Activated T-cell treated with anti-CD3 and anti-CD28 coated beads, Interleukin-2, amount 50 U/mL, for 72 hours (primary cell): ENCODE measurements at regions not wholly inside any gene's neighbourhood (a gene's known extent, or its start where the extent isn't known, plus 50 kb on each side); places are given as distances from the start of the nearest gene placed in this dataset.
"Not testable (repeated sequence)": the region's sequence is repeated elsewhere in the genome, so short reads cannot be mapped to it uniquely, and the experiment has no call there.

ENCODE experiments used
- ATAC-seq, 2 donors: fragments of 150-1000 bp; cut with Tn5 transposase; replicated peaks in 1 of 2; 2 replicates each; pipeline ENCODE4 v1.10.0; 2021; ENCODE audit warnings: moderate library complexity in 2 of 2, mild to moderate bottlenecking in 1 of 2
- DNase-seq, 2 donors: peaks; one replicate each; pipeline ENCODE4 v3.0.0; 2021 to 2022; ENCODE audit warnings: mixed read lengths in 1 of 2
- H3K27ac Mint-ChIP-seq: one replicate; pipeline ENCODE4 v1.8.0; 2022; ENCODE audit warnings: mild to moderate bottlenecking, moderate library complexity, mixed read lengths
- H3K27me3 Mint-ChIP-seq: one replicate; pipeline ENCODE4 v1.8.0; 2022; ENCODE audit warnings: low read depth, mixed read lengths
- H3K36me3 Mint-ChIP-seq, 2 donors: one replicate each; pipeline ENCODE4 v1.8.0; 2022; ENCODE audit warnings: mixed read lengths in 2 of 2, mild to moderate bottlenecking in 1 of 2; ENCODE audit not compliant: insufficient read depth in 2 of 2
- H3K4me1 Mint-ChIP-seq: one replicate; pipeline ENCODE4 v1.8.0; 2022; ENCODE audit warnings: low read depth, mixed read lengths
- H3K4me3 Mint-ChIP-seq, 2 donors: one replicate each; pipeline ENCODE4 v1.8.0; 2022; ENCODE audit warnings: mild to moderate bottlenecking in 2 of 2, mixed read lengths in 2 of 2, moderate library complexity in 2 of 2
- H3K9me3 Mint-ChIP-seq, 2 donors: one replicate each; pipeline ENCODE4 v1.8.0; 2022; ENCODE audit warnings: mixed read lengths in 2 of 2

DNA sequence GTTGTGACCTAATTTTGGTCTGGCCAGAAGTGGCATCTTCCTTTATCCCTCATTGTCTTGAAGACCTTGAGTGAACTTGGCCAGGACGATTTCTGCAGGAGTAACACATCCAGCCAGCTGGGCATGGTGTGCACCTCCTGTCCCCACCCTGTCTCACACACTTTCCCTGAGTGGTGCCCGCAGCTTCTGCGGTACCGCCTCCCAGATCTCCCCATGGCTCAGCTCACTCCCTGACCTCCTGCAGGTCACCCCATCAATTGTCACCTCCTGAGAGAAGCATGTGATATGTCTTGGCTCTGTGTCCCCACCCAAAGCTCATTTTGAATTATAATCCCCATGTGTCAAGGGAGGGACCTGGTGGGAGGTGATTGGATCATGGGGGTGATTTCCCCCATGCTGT lies 50.2 kb upstream of the TP53I11 start:
- Mint-ChIP-seq H3K4me3 (no peak overlapping the region), H3K36me3 (no peaks in the 10 kb centered on the region), H3K9me3 (no peaks in the 10 kb centered on the region), H3K27ac (no peak overlapping the region), H3K27me3 (no peaks in the 10 kb centered on the region), H3K4me1 (no peaks in the 10 kb centered on the region)
- ATAC-seq: no peak
- DNase-seq: no peak

DNA sequence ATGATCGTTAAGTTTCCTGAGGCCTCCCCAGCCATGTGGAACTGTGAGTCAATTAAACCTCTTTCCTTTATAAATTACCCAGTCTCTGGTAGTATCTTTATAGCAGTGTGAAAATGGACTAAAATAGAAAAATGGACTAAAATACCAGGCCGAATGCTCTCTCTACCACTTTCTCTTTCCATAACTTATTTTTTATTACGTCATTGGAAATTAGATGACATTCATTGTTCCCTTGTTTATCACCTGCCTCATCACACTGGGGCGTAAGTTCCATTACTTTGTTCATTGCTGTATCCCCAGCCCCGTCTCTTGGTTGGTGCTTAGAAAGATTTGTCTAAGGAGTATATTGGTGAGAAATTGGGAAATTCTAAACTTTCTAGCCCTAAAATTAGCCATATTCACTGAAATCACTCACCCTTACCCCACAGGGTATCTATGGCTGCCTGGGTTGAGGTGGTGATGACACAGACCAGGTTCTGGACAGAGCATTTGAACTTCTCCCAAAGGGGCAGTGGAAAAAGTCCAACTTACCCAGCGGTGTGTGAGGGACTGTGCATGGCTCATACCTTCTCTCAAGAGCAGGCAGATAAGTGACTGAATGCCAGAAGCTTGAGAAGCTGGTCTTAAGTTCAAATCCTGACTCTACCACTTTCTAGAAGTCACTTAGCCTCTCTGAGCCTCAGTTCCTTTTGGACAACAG lies 50.9 kb upstream of the TP53I11 start:
- Mint-ChIP-seq H3K27ac (no peak overlapping the region), H3K4me3 (no peak overlapping the region), H3K4me1 (no peaks in the 10 kb centered on the region), H3K9me3 (no peaks in the 10 kb centered on the region), H3K36me3 (no peaks in the 10 kb centered on the region), H3K27me3 (no peaks in the 10 kb centered on the region)
- ATAC-seq: no peak
- DNase-seq: no peak

DNA sequence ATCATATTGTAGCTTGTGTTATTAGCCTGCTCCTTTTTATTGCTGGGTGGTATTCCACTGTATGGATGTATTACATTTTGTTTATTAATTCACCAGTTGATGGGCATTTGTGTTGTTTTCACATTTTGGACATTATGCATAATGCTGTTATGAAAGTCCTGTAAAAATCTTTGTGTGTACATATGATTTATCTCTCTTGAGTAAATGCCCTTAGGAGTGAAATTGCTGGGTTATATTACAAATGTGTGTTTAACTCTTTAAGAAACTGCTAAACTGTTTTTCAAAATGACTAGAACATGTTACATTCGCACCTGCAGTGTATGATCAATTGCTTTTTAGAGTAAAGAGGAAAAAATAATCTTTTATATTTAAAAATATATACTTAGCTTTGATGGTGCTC lies 54.4 kb upstream of the TP53I11 start:
- no peaks in the 10 kb centered on the region for H3K36me3 Mint-ChIP-seq
- ATAC-seq (no peak), DNase-seq (no peak)

DNA sequence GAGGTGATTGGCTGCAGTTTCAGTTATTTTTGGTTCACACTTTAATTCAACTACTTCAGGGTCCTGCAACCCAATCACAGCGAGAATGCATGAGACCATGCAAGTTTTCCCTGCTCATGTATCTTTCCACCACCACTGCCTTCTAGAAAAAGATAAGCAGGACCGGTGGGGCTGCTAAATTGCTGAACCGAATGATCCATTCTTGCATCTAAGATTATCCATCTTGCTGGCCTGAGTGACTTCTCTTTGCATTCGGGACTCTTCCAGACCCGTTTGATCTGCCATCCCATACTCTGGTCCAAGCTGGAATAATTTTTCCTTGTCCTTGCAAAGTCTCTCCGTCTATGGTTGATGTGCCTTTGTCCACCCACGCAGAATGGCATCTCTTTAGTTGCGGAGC lies 56.3 kb upstream of the TP53I11 start:
- ATAC-seq (no peak), DNase-seq (no peak)
- no peaks in the 10 kb centered on the region for H3K4me1 Mint-ChIP-seq
- H3K27me3 Mint-ChIP-seq: peaks cover 13% of the 10 kb centered on the region
- no peak overlapping the region for H3K27ac Mint-ChIP-seq
- H3K36me3 Mint-ChIP-seq: no peaks in the 10 kb centered on the region
- no peak overlapping the region for H3K4me3 Mint-ChIP-seq
- no peaks in the 10 kb centered on the region for H3K9me3 Mint-ChIP-seq

More for the DNA sequence above, 54.4 kb upstream of the TP53I11 start:
- Mint-ChIP-seq H3K27me3 (peaks cover 13% of the 10 kb centered on the region), H3K4me3 (no peak overlapping the region), H3K9me3 (no peaks in the 10 kb centered on the region), H3K4me1 (no peaks in the 10 kb centered on the region), H3K27ac (no peak overlapping the region)

DNA sequence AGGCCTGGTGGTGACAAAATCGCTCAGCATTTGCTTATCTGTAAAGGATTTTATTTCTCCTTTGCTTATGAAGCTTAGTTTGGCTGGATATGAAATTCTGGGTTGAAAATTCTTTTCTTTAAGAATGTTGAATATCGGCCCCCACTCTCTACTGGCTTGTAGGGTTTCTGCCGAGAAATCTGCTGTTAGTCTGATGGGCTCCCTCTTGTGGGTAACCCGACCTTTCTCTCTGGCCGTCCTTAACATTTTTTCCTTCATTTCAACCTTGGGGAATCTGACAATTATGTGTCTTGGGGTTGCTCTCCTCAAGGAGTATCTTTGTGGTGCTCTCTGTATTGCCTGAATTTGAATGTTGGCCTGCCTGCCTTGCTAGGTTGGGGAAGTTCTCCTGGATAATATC lies 65.3 kb upstream of the TP53I11 start:
- ATAC-seq, DNase-seq, H3K4me3 Mint-ChIP-seq, H3K27me3 Mint-ChIP-seq: not testable (repeated sequence)
- H3K4me1 Mint-ChIP-seq: peaks cover 15% of the 10 kb centered on the region
- peaks cover 9 to 21% of the 10 kb centered on the region in 2 donors for H3K36me3 Mint-ChIP-seq
- peaks cover 16 to 18% of the 10 kb centered on the region in 2 donors for H3K9me3 Mint-ChIP-seq
- peak overlapping the region; percentile 11 for H3K27ac Mint-ChIP-seq

DNA sequence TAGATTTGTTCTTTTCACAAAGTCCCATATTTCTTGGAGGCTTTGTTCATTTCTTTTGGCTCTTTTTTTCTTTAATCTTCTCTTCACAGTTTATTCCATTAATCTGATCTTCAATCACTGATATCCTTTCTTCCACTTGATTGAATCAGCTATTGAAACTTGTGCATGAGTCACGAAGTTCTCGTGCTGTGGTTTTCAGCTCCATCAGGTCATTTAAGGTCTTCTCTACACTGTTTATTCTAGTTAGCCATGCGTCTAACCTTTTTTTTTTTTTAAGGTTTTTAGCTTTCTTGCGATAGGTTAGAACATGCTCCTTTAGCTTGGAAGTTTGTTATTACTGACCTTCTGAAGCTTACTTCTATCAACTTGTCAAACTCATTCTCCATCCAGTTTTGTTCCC lies 65.8 kb upstream of the TP53I11 start:
- H3K9me3 Mint-ChIP-seq: peaks cover 16 to 18% of the 10 kb centered on the region in 2 donors
- ATAC-seq, DNase-seq, H3K4me3 Mint-ChIP-seq, H3K27me3 Mint-ChIP-seq: not testable (repeated sequence)
- H3K27ac Mint-ChIP-seq: peak overlapping the region; percentile 11
- H3K4me1 Mint-ChIP-seq: peaks cover 15% of the 10 kb centered on the region
- peaks cover 9 to 21% of the 10 kb centered on the region in 2 donors for H3K36me3 Mint-ChIP-seq

DNA sequence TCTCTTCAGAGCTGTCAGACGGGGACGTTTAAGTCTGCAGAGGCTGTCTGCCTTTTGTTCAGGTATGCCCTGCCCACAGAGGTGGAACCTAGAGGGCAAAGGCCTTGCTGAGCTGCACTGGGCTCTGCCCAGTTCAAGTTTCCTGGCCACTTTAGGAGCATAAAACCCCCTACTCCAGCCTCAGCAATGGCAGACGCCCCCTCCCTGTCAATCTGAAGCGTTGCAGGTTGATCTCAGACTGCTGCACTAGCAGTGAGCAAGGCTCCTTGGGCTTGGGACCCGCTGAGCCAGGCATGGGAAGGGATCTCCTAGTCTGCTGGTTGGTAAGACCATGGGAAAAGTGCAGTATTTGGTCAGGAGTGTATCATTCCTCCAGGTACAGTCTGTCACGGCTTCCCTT lies 66.6 kb upstream of the TP53I11 start:
- H3K4me3 Mint-ChIP-seq: no peak overlapping the region
- peaks cover 9 to 21% of the 10 kb centered on the region in 2 donors for H3K36me3 Mint-ChIP-seq
- H3K27ac Mint-ChIP-seq: no peak overlapping the region
- no peak for ATAC-seq
- peaks cover 8% of the 10 kb centered on the region for H3K27me3 Mint-ChIP-seq
- peaks cover 15% of the 10 kb centered on the region for H3K4me1 Mint-ChIP-seq
- no peak for DNase-seq
- peaks cover 15 to 18% of the 10 kb centered on the region in 2 donors for H3K9me3 Mint-ChIP-seq

DNA sequence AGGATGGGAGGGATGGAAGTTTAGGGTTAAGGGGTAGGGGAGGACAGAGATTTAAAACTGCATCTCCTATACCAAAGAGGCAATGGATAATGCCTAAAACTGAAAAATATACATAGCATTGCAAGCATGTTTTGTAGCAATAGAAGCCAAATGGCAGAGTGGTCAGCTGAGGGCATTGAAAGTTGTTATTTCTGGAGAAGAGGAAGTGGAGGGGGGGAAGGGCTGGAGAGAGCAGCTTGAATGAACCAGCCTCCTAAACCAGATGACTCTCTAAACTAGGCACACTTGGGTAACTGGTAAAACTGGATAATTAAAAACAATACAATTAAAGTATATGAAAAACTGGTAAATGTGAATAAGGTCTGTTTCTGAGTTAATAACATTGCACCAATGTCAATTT lies 70.3 kb upstream of the TP53I11 start:
- no peak for ATAC-seq
- Mint-ChIP-seq H3K4me1 (peaks cover 15% of the 10 kb centered on the region), H3K4me3 (no peak overlapping the region), H3K27me3 (no peaks in the 10 kb centered on the region), H3K9me3 (peaks cover 0 to 1% of the 10 kb centered on the region in 2 donors), H3K36me3 (peaks cover 2 to 5% of the 10 kb centered on the region in 2 donors), H3K27ac (no peak overlapping the region)
- no peak for DNase-seq

DNA sequence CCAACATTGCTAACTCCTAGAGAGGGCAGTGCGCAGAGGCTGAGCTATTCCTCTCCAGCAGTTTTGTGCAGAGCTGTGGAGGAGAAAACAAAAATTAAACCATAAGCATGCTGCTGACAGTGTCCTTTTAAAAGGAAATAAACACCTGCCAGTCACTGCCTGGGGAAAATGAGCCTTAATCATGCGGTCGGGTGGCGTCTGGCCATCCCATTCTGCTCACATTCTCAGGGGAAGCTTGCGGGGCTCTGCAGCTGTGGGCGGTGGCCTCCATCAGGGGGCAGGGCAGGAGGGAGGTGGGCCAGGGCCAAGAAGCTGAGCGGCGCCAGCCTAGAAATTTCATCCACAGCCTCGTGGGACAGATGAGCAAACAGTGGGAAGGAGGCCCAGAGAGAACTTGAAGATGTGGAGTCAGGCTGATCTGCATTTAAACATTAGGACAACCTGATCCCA lies 71.0 kb upstream of the TP53I11 start:
- Mint-ChIP-seq H3K9me3 (no peaks in the 10 kb centered on the region), H3K27ac (no peak overlapping the region), H3K36me3 (no peaks in the 10 kb centered on the region), H3K27me3 (no peaks in the 10 kb centered on the region), H3K4me3 (no peak overlapping the region), H3K4me1 (peaks cover 9% of the 10 kb centered on the region)
- no peak for ATAC-seq
- DNase-seq: no peak

DNA sequence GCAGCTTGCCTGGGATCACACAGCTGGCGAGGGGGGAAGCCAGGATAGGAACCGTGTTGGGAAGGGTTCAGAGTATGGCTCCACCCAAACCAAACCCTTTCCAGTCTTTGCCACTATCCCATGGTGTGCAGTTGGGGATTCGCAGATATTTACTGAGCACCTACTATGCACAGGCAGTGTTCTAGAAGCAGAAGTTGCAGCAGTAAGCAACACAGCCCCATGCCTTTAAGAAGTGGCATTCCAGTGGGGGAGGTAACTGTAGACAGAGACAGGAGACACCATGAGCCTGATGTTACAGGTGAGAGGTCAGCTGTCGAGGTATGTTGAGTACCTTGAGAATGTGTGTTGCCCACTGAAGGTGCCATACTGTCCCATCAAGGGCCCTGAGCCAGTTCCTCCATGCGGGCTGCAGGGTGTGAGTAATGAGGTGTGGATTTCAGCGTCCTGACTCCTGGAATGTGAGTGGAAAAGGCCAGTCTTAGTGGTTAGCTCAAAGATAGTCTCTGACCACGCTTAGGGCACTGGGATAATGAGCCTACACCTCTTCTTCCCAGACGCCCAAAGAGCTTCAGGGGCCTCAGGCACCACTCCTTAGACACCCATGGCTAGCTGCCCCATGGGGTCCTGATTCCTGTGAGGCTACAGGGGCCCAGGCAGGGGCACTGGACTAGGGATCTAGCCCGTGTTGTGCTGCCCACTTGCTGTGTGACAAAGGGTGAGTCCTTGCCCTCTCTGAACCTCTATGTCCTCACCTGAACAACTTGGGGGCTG lies 71.8 kb upstream of the TP53I11 start:
- no peak for ATAC-seq
- H3K4me1 Mint-ChIP-seq: peaks cover 6% of the 10 kb centered on the region
- H3K4me3 Mint-ChIP-seq: no peak overlapping the region
- H3K27ac Mint-ChIP-seq: no peak overlapping the region
- no peaks in the 10 kb centered on the region for H3K9me3 Mint-ChIP-seq
- no peak for DNase-seq
- no peaks in the 10 kb centered on the region for H3K27me3 Mint-ChIP-seq
- H3K36me3 Mint-ChIP-seq: no peaks in the 10 kb centered on the region

DNA sequence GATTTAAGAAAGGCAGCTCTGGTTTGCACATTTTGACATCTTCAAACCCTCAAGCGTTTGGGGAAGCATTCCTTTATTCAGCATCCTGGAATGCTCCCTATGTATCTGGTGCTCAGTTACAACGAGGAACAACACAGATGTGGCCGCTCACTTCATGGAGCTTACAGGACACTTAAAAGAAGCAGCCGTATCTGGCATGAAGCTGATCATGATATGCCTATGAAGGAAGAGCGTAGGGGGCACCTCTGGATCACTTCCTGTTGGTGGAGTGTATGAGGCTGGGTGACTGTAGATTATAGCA lies 72.3 kb upstream of the TP53I11 start:
- Mint-ChIP-seq H3K4me3 (no peak overlapping the region), H3K4me1 (peaks cover 6% of the 10 kb centered on the region), H3K27ac (no peak overlapping the region), H3K36me3 (no peaks in the 10 kb centered on the region), H3K27me3 (no peaks in the 10 kb centered on the region), H3K9me3 (no peaks in the 10 kb centered on the region)
- no peak for ATAC-seq
- DNase-seq: no peak

DNA sequence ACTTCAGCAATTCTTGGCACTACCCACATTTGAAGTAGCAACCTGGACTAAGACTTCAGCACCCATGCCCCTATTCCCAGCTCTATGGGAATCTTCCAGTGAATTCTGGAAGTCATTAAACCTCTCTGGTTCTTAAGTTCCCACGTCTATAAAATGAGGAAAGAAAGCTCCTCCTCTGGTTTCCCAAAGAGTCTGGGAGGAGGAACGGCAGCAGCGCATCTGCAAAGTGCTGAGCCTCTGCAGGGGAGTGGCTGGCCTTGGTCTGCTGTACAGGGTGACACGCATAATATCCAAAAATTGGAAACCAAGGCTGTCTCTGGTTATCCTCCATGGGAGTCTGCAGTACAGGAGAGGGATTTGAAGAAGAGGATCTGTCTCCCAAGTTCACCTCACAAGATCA lies 73.6 kb upstream of the TP53I11 start:
- no peaks in the 10 kb centered on the region for H3K9me3 Mint-ChIP-seq
- H3K36me3 Mint-ChIP-seq: no peaks in the 10 kb centered on the region
- no peak for ATAC-seq
- DNase-seq: no peak
- no peaks in the 10 kb centered on the region for H3K27me3 Mint-ChIP-seq
- peaks cover 6% of the 10 kb centered on the region for H3K4me1 Mint-ChIP-seq
- no peak overlapping the region for H3K27ac Mint-ChIP-seq
- no peak overlapping the region for H3K4me3 Mint-ChIP-seq

DNA sequence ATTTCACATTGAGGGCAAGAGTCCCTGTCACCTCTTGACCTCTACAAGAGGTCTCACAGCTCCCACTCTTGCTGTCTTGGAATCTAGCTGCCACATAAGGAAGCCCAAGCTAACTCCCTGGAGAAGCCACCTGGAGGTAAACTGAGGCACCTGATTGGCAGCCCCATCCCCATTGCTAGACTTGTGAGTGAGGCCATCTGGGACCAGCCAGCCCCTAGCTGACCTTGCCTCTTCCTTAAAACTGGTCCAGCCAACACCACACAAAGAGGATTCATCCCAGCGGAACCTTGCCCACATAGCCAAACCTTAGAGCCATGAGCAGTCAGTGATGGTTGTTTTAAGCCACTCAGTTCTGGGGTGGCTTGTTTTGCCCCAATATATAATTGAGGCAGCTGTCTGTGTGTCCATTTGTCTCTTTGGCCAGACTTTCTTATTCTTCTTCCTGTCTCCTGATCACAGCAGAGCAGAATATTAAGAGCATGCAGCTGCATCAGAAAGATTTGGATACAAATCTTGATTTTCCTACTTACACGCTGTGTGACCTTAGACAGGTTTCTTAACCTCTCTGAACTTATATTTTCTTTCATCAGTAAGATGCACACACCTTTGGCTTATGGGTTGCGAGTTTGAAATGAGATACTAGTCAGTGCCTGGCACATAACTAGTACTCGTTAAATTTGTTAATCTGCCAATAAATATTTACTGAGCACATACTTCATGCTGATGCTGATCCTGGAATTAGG lies 74.3 kb upstream of the TP53I11 start:
- H3K27ac Mint-ChIP-seq: no peak overlapping the region
- H3K36me3 Mint-ChIP-seq: no peaks in the 10 kb centered on the region
- no peak for DNase-seq
- H3K27me3 Mint-ChIP-seq: no peaks in the 10 kb centered on the region
- no peaks in the 10 kb centered on the region for H3K9me3 Mint-ChIP-seq
- H3K4me3 Mint-ChIP-seq: no peak overlapping the region
- ATAC-seq: no peak
- peaks cover 6% of the 10 kb centered on the region for H3K4me1 Mint-ChIP-seq
